HCT116 (cell line): ENCODE measurements at regions not wholly inside any gene's neighbourhood (a gene's known extent, or its start where the extent isn't known, plus 50 kb on each side); places are given as distances from the start of the nearest gene placed in this dataset.
"Not testable (repeated sequence)": the region's sequence is repeated elsewhere in the genome, so short reads cannot be mapped to it uniquely, and the experiment has no call there.

Experiments used
- ATAC-seq: fragments of 200-7000 bp; cut with Tn5 transposase; 2 replicates; pipeline ENCODE4 v1.9.1; 2020; ENCODE audit warnings: mild to moderate bottlenecking, moderate library complexity
- BruUV-seq: library from RNA; stranded (reverse); fragments of 400-500 nt; replicated peaks from 2 replicates; lab custom pipeline; 2021; lab: Mats Ljungman, UMichigan
- CTCF ChIA-PET: fragments of 300-600 bp; sonication (Branson Sonifier 250); formaldehyde crosslinking; loops from one replicate; lab custom pipeline; 2021; ENCODE audit warnings: antibody characterized with exemption; lab: Charles Lee
- POLR2A ChIA-PET: fragments of 300-600, 350-600 bp; sonication (Branson Sonifier 250); formaldehyde crosslinking; loops from one replicate; lab custom pipeline; 2021; ENCODE audit warnings: antibody characterized with exemption; lab: Charles Lee
- RAD21 ChIA-PET, 2 experiments: fragments of 300-600 bp; sonication (Branson Sonifier 250); formaldehyde crosslinking; loops; one replicate each; lab custom pipeline; 2023; ENCODE audit warnings: low total read pairs in 2 of 2; ENCODE audit not compliant: uncharacterized antibody in 2 of 2, unreplicated experiment in 2 of 2, low non-redundant PET in 1 of 2; lab: Charles Lee
- DNase-seq: peaks from one replicate; pipeline ENCODE4 v3.0.0-alpha.2; 2010; ENCODE audit warnings: low read depth, low spot score
- H2AFZ ChIP-seq: fragments of 200-600 bp; shearing (Covaris generic), sonication (generic); 2 replicates; pipeline ENCODE4 v1.6.1; 2017; ENCODE audit warnings: low read depth, mixed run types, mixed read lengths, antibody characterized with exemption, low read length; ENCODE audit not compliant: poor library complexity, severe bottlenecking
- H3K27ac ChIP-seq: 2 replicates; pipeline ENCODE4 v1.5.1; 2012; ENCODE audit warnings: low read depth, low read length
- H3K27me3 ChIP-seq: fragments of 200-600 bp; sonication (generic); 2 replicates; pipeline ENCODE4 v1.6.1; 2016; ENCODE audit warnings: mixed run types, low read length, mixed read lengths; ENCODE audit not compliant: insufficient read depth
- H3K36me3 ChIP-seq, 2 experiments: fragments of 200-500 bp in 1 of 2; fragments of 200-600 bp in 1 of 2; sonication (Bioruptor generic) in 1 of 2; sonication (generic) in 1 of 2; 2 replicates each; pipeline versions ENCODE4 v1.5.1 to v1.6.1; 2014 to 2016; ENCODE audit warnings: low read length in 2 of 2, inconsistent platforms in 1 of 2, mixed read lengths in 1 of 2, mixed run types in 1 of 2; ENCODE audit not compliant: insufficient read depth in 2 of 2, control insufficient read depth in 1 of 2
- H3K4me1 ChIP-seq, 2 experiments: fragments of 200-600 bp in 1 of 2; sonication (generic) in 1 of 2; 2 replicates each; pipeline versions ENCODE4 v1.5.1 to v1.6.1; 2012 to 2017; ENCODE audit warnings: low read length in 2 of 2, inconsistent platforms in 1 of 2, mild to moderate bottlenecking in 1 of 2, mixed read lengths in 1 of 2, mixed run types in 1 of 2, moderate library complexity in 1 of 2; ENCODE audit not compliant: insufficient read depth in 2 of 2, control insufficient read depth in 1 of 2
- H3K4me2 ChIP-seq: fragments of 200-600 bp; sonication (generic); 2 replicates; pipeline ENCODE4 v1.6.1; 2017; ENCODE audit warnings: mixed run types, low read length, mixed read lengths
- H3K4me3 ChIP-seq, 2 experiments: fragments of 200-600 bp in 1 of 2; sonication (generic) in 1 of 2; replicated peaks in 1 of 2; 2 replicates each; pipeline ENCODE4 v1.5.1; 2011 to 2016; ENCODE audit warnings: low read length in 2 of 2, control low read depth in 1 of 2, low read depth in 1 of 2, mild to moderate bottlenecking in 1 of 2, mixed read lengths in 1 of 2, mixed run types in 1 of 2
- H3K79me2 ChIP-seq: fragments of 200-600 bp; sonication (generic); 2 replicates; pipeline ENCODE4 v1.6.1; 2017; ENCODE audit warnings: mild to moderate bottlenecking, mixed run types, low read length, moderate library complexity, mixed read lengths; ENCODE audit not compliant: insufficient read depth
- H3K9ac ChIP-seq: fragments of 200-600 bp; sonication (generic); 2 replicates; pipeline ENCODE4 v1.6.1; 2016; ENCODE audit warnings: low read length, mixed read lengths
- H3K9me2 ChIP-seq: fragments of 200-600 bp; sonication (generic), shearing (Covaris generic); 2 replicates; pipeline ENCODE4 v1.6.1; 2017; ENCODE audit warnings: mixed run types, mild to moderate bottlenecking, moderate library complexity; ENCODE audit not compliant: insufficient read depth
- H3K9me3 ChIP-seq, 2 experiments: fragments of 200-500 bp in 1 of 2; fragments of 200-600 bp in 1 of 2; sonication (Bioruptor generic) in 1 of 2; sonication (generic) in 1 of 2; 2 replicates each; pipeline ENCODE4 v1.6.1; 2014 to 2017; ENCODE audit warnings: low read length in 2 of 2, mixed read lengths in 2 of 2, inconsistent platforms in 1 of 2, low read depth in 1 of 2, mild to moderate bottlenecking in 1 of 2, mixed run types in 1 of 2, moderate library complexity in 1 of 2; ENCODE audit not compliant: control insufficient read depth in 1 of 2, insufficient read depth in 1 of 2
- H4K20me1 ChIP-seq: fragments of 200-600 bp; sonication (generic), shearing (Covaris generic); 2 replicates; pipeline ENCODE4 v1.6.1; 2017; ENCODE audit warnings: mixed run types, mild to moderate bottlenecking, moderate library complexity; ENCODE audit not compliant: insufficient read depth
- CBX3 ChIP-seq: IDR thresholded peaks from 2 replicates; pipeline ENCODE4 v1.6.1; 2012; ENCODE audit warnings: low read depth
- EGR1 ChIP-seq: IDR thresholded peaks from 2 replicates; pipeline ENCODE4 v1.6.1; 2012; ENCODE audit warnings: low read depth
- ELF1 ChIP-seq: IDR thresholded peaks from 2 replicates; pipeline ENCODE4 v1.6.1; 2012; ENCODE audit warnings: low read depth, borderline replicate concordance
- EZH2phosphoT487 ChIP-seq: fragments of 200-600 bp; IDR thresholded peaks from 2 replicates; pipeline ENCODE4 v1.6.1; 2018; ENCODE audit warnings: antibody characterized with exemption, borderline replicate concordance
- POLR2A ChIP-seq: IDR thresholded peaks from 2 replicates; pipeline ENCODE4 v1.7.0; 2011; ENCODE audit warnings: borderline replicate concordance; ENCODE audit not compliant: insufficient read depth, insufficient read length; ENCODE audit errors: extremely low read depth
- RAD21 ChIP-seq: IDR thresholded peaks from 2 replicates; pipeline ENCODE4 v1.6.1; 2012; ENCODE audit warnings: low read depth, mild to moderate bottlenecking
- ZNF274 ChIP-seq: fragments of 200-500 bp; sonication (Bioruptor generic); IDR thresholded peaks from 2 replicates; pipeline ENCODE4 v1.6.1; 2014; ENCODE audit warnings: mild to moderate bottlenecking, low read depth, low read length, inconsistent platforms
- intact Hi-C: fragments of 100-400 bp; cut with micrococcal nuclease; formaldehyde crosslinking; loops from 2 replicates; pipeline ENCODE4 v1.10.0; 2022
- TF ChIP-seq, protein P1 (sequence below): IDR thresholded peaks from 2 replicates; pipeline ENCODE4 v1.6.1; 2012

DNA sequence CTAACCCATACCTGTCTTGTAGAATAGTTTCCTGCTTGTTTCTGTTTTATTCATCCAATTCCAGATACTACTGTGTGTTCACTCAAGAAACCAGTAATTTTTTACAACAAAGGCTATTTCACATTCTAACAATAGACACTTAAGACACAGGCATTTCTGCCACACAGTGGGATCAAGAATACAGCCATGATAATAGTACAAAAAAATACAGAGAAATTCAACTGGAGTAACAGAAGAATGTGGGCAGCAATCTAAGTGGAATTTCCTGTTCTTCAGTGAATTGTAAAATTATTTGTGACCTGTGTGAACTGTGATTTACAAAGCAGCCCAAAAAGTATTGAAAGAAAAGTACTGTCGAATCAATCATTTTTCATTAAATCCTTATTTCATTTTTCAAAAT, 282.9 kb downstream of the CCER1 start:
- Histone ChIP-seq H3K79me2 (no peaks in the 10 kb centered on the region), H3K36me3 (no peaks in the 10 kb centered on the region), H3K9me2 (no peaks in the 10 kb centered on the region), H3K9ac (no peak overlapping the region), H3K27ac (no peak overlapping the region), H3K4me3 (no peak overlapping the region), H3K9me3 (no peaks in the 10 kb centered on the region), H2AFZ (no peak overlapping the region), H3K27me3 (no peaks in the 10 kb centered on the region), H3K4me2 (no peak overlapping the region), H4K20me1 (no peaks in the 10 kb centered on the region), H3K4me1 (no peaks in the 10 kb centered on the region)
- no peak for ATAC-seq
- TF ChIP-seq EGR1, result no peak
- TF ChIP-seq ZNF274, result no peak
- no peak for TF ChIP-seq CBX3
- TF ChIP-seq, protein P1, sequence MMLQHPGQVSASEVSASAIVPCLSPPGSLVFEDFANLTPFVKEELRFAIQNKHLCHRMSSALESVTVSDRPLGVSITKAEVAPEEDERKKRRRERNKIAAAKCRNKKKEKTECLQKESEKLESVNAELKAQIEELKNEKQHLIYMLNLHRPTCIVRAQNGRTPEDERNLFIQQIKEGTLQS, result no peak
- TF ChIP-seq RAD21, result no peak
- no peak for TF ChIP-seq EZH2phosphoT487
- no peak for TF ChIP-seq POLR2A
- no peak for TF ChIP-seq ELF1
- intact Hi-C loops, result no loop called here
- ChIA-PET POLR2A (no interaction called here), RAD21 (no interaction called here), CTCF (no interaction called here)
- no peak for DNase-seq
- BruUV-seq, result no TSS peak

DNA sequence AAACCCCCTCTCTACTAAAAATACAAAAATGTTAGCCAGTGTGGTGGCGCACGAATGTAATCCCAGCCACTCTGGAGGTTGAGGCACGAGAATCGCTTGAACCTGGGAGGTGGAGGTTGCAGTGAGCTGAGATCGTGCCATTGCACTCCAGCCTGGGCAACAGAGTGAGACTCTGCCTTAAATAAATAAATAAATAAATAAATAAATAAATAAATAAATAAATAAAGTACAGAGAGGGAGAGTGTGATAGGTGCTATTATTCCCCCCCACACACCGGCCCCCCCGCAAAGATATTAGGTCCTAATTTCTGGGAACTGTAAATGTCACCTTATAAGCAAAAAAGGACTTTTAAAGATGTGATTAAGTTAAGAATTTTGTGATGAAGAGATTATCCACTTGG, 291.0 kb downstream of the CCER1 start:
- H4K20me1 ChIP-seq, H3K27ac ChIP-seq, H3K9me3 ChIP-seq, intact Hi-C loops, DNase-seq, BruUV-seq, H2AFZ ChIP-seq, H3K9me2 ChIP-seq, H3K4me2 ChIP-seq, CTCF ChIA-PET, H3K9ac ChIP-seq, H3K79me2 ChIP-seq, H3K36me3 ChIP-seq, RAD21 ChIA-PET, POLR2A ChIA-PET, H3K27me3 ChIP-seq, H3K4me3 ChIP-seq, H3K4me1 ChIP-seq, ATAC-seq: not testable (repeated sequence)
